Body of pancreas (tissue), 4 donors: ENCODE measurements at regions not wholly inside any gene's neighbourhood (a gene's known extent, or its start where the extent isn't known, plus 50 kb on each side); places are given as distances from the start of the nearest gene placed in this dataset.

Source experiments
- ATAC-seq: fragments of 150-250 bp; one replicate; pipeline ENCODE4 v1.9.1; 2016
- DNase-seq, 4 donors: peaks; one replicate each; pipeline ENCODE4 v3.0.0-alpha.2; 2019
- H3K27ac ChIP-seq, 4 donors: fragments of 200-600 bp; sonication (generic); 1 replicate in 3 of 4; 2 replicates in 1 of 4; pipeline versions ENCODE4 v1.5.1 to v1.6.1; 2016 to 2019; ENCODE audit warnings: mild to moderate bottlenecking in 1 of 4, mixed read lengths in 1 of 4, moderate library complexity in 1 of 4
- H3K27me3 ChIP-seq, 2 donors: fragments of 200-600 bp; sonication (generic); one replicate each; pipeline ENCODE4 v1.6.0; 2016; ENCODE audit warnings: mild to moderate bottlenecking in 1 of 2
- H3K36me3 ChIP-seq, 2 donors: fragments of 200-600 bp; sonication (generic); replicated peaks in 1 of 2; 2 replicates each; pipeline ENCODE4 v1.5.1; 2016; ENCODE audit warnings: low read depth in 2 of 2; ENCODE audit not compliant: insufficient read depth in 1 of 2
- H3K4me1 ChIP-seq: fragments of 200-600 bp; sonication (generic); one replicate; pipeline ENCODE4 v1.6.0; 2016
- H3K4me3 ChIP-seq, 2 donors: fragments of 200-600 bp; sonication (generic); 1 replicate in 1 of 2; 2 replicates in 1 of 2; pipeline ENCODE4 v1.5.1; 2016 to 2019
- H3K9me3 ChIP-seq, 3 donors: fragments of 200-600 bp; sonication (generic); 1 replicate in 2 of 3; 2 replicates in 1 of 3; pipeline ENCODE4 v1.5.1; 2016
- POLR2A ChIP-seq, 3 donors: fragments of 450-650 bp; IDR thresholded peaks; one replicate each; pipeline ENCODE4 v1.6.1; 2016; ENCODE audit warnings: antibody characterized with exemption in 3 of 3, mild to moderate bottlenecking in 2 of 3
- WGBS, 2 donors: methylation state at CpG; one replicate each; pipeline ENCODE4 v1.1.5; 2017; 5-methylcytosine and 5-hydroxymethylcytosine counted together
- intact Hi-C: fragments of 100-400 bp; cut with DNase I; formaldehyde crosslinking; loops from one replicate; pipeline ENCODE4 v1.15.1; 2023
- TF ChIP-seq, protein P1 (sequence below), 7 experiments: fragments of 450-650 bp in 4 of 7; fragments of 200-600 bp in 3 of 7; sonication (generic) in 3 of 7; IDR thresholded peaks; one replicate each; pipeline ENCODE4 v1.5.1; 2016 to 2019; ENCODE audit warnings: antibody characterized with exemption in 7 of 7

DNA sequence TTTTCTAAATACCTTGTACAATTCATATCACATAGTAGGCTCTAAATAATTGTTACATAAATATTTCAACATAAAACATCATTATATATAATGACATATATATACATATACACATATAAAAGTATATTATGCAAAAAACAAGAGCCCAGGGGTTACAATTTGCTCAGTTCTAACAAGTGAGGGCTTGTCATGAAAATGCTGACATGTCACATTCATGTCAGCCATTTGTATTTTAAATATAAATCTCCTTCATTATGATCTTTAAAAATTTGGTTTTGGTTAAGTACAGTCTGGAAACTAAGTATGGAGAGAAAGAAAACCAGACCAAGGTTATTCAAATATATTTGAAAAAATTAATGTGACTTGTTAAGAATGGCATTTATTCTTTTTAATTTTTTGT, 2745.4 kb downstream of the PCDH7 start:
- intact Hi-C loops = no loop called here
- Histone ChIP-seq H3K36me3 (no peaks in the 10 kb centered on the region), H3K9me3 (no peaks in the 10 kb centered on the region), H3K27me3 (no peaks in the 10 kb centered on the region), H3K4me3 (no peak overlapping the region), H3K27ac (no peak overlapping the region), H3K4me1 (no peaks in the 10 kb centered on the region)
- no peak for TF ChIP-seq POLR2A (IDR thresholded peaks at IDR 0.05)
- TF ChIP-seq, protein P1, sequence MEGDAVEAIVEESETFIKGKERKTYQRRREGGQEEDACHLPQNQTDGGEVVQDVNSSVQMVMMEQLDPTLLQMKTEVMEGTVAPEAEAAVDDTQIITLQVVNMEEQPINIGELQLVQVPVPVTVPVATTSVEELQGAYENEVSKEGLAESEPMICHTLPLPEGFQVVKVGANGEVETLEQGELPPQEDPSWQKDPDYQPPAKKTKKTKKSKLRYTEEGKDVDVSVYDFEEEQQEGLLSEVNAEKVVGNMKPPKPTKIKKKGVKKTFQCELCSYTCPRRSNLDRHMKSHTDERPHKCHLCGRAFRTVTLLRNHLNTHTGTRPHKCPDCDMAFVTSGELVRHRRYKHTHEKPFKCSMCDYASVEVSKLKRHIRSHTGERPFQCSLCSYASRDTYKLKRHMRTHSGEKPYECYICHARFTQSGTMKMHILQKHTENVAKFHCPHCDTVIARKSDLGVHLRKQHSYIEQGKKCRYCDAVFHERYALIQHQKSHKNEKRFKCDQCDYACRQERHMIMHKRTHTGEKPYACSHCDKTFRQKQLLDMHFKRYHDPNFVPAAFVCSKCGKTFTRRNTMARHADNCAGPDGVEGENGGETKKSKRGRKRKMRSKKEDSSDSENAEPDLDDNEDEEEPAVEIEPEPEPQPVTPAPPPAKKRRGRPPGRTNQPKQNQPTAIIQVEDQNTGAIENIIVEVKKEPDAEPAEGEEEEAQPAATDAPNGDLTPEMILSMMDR (IDR thresholded peaks at IDR 0.05) = no peak
- DNase-seq (no peak), ATAC-seq (no peak)

DNA sequence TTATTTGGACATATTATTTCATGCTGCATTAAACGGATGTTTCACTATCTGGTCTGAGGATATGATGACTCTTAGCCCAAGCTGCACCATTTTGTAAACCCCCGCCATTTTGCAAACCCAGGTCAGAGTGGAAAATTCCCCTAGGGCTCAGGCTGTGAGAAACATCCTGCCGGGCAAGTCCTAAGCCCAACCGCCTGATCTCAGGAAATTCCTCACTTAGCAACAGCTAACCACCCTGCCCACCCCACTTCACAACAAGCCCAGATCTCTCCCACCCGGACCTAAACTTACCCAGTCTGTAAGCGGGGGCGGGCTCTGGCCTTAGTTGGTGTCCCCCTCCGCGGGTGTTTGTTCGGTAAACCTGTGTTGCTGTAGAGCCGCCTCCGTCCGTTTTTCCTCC, 2747.1 kb downstream of the PCDH7 start:
- WGBS, 2 donors = 69 to 71% methylated on average over 13 of the region's 13 CpGs
- H3K27ac ChIP-seq = no peak overlapping the region
- DNase-seq = no peak
- no peak for TF ChIP-seq POLR2A (IDR thresholded peaks at IDR 0.05)
- TF ChIP-seq, protein P1 (IDR thresholded peaks at IDR 0.05) = no peak
- intact Hi-C loops = no loop called here
- H3K36me3 ChIP-seq = no peaks in the 10 kb centered on the region
- no peaks in the 10 kb centered on the region for H3K4me1 ChIP-seq
- no peak overlapping the region for H3K4me3 ChIP-seq
- ATAC-seq = no peak
- H3K9me3 ChIP-seq = no peaks in the 10 kb centered on the region
- H3K27me3 ChIP-seq = no peaks in the 10 kb centered on the region

DNA sequence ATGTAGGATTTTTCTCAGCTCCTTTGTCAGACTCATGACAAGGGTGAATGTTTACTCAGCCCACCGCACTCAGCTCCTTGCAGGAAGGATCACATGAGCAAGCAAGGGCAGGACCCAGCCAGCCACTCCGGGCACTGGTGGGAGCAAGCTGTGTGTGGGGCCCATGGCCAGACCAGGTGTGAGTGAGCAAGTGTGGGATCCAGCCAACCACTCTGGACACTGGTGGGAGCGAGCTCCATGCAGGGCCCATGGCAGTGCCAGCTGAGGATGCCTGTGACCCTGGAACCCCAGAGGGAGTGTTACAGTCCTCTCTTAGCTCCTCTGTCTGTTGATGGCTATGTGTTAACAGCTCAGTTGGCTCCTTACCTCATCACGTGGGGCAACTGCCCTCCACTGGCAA, 2750.6 kb downstream of the PCDH7 start:
- Histone ChIP-seq H3K27me3 (no peaks in the 10 kb centered on the region), H3K4me3 (no peak overlapping the region), H3K27ac (no peak overlapping the region), H3K4me1 (no peaks in the 10 kb centered on the region), H3K36me3 (no peaks in the 10 kb centered on the region), H3K9me3 (no peaks in the 10 kb centered on the region)
- no peak for DNase-seq
- 65 to 70% methylated on average over 3 to 4 of the region's 4 CpGs for WGBS, 2 donors
- intact Hi-C loops = no loop called here
- TF ChIP-seq POLR2A (IDR thresholded peaks at IDR 0.05) = no peak
- TF ChIP-seq, protein P1 (IDR thresholded peaks at IDR 0.05) = no peak
- no peak for ATAC-seq

DNA sequence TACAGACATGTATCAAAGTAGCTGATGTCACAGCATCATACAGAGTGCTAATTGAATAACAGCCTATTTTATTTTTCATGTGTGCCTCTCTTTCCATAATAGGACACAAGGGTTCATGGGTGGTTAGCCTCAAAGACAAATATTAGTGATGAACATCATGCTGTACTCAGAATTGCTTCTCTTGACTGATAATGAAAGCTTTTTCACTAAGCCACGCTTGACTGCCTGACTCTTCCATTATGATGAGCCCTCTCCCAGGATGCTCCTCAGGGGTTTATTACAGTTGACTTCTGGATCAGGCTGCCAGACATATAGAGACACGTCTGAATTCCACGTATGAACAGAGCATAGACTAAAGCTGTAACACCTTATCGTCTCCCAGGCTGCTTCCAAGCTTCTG, 2757.5 kb downstream of the PCDH7 start:
- Histone ChIP-seq H3K4me3 (no peak overlapping the region), H3K36me3 (no peaks in the 10 kb centered on the region), H3K9me3 (no peaks in the 10 kb centered on the region), H3K27me3 (no peaks in the 10 kb centered on the region), H3K4me1 (no peaks in the 10 kb centered on the region), H3K27ac (no peak overlapping the region)
- intact Hi-C loops = no loop called here
- DNase-seq = no peak
- 62 to 73% methylated on average over 4 of the region's 4 CpGs for WGBS, 2 donors
- TF ChIP-seq, protein P1 (IDR thresholded peaks at IDR 0.05) = no peak
- no peak for TF ChIP-seq POLR2A (IDR thresholded peaks at IDR 0.05)
- ATAC-seq = no peak

DNA sequence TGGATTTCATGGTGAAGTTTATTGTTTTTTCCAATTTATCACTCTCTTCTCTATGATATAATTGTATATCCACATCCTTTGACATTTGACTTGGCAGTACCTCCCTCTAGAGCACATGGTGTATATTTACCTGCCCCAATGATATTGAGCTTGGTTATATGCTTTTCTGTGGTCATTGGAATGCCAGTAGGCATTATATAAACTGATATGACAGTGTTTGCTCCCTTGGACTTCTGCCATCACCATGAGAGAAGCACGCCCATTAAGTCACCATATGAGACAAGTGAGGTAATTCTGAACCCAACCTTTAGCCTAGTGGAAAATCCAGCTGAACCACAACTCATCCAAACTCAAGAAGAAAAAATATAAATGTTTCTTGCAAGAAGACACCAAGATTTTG, 2761.5 kb downstream of the ARAP2 start:
- Histone ChIP-seq H3K27me3 (no peaks in the 10 kb centered on the region), H3K9me3 (no peaks in the 10 kb centered on the region), H3K27ac (no peak overlapping the region), H3K4me3 (no peak overlapping the region), H3K36me3 (no peaks in the 10 kb centered on the region), H3K4me1 (no peaks in the 10 kb centered on the region)
- DNase-seq = no peak
- no peak for ATAC-seq
- intact Hi-C loops = no loop called here
- 37 to 54% methylated on average over 1 of the region's 1 CpG for WGBS, 2 donors
- TF ChIP-seq, protein P1 (IDR thresholded peaks at IDR 0.05) = no peak
- TF ChIP-seq POLR2A (IDR thresholded peaks at IDR 0.05) = no peak
